ENCODE measurements at regions not wholly inside any gene's neighbourhood (a gene's known extent, or its start where the extent isn't known, plus 50 kb on each side); places are given as distances from the start of the nearest gene placed in this dataset.

DNA sequence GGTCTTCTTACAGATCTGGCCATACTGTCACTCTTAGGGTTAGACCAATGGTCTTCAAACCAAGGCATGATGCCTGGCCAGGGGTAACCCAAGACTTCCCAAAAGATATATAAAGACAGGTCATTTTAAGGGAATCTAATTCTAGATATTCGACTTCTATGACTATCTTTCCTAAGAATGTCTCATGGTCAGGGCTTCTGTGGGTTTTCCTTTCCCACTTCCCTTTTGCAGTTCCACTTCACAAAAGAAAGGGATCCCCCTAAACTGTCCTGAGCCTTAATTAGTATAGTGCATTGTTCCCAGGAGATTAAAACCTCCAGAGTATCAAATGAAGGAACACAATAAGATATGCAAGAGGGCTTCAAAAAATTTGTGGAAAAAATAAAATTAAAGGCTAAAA lies 223.6 kb upstream of the SIX2 start:
- H3K4me1 Mint-ChIP-seq = peaks cover 3% of the 10 kb centered on the region
- H3K27ac Mint-ChIP-seq = no peak overlapping the region
- no peak overlapping the region for H3K4me3 Mint-ChIP-seq
- peaks cover 7% of the 10 kb centered on the region for H3K27me3 Mint-ChIP-seq
- no peaks in the 10 kb centered on the region for H3K36me3 Mint-ChIP-seq (ENCODE audit: low read depth)
- H3K9me3 Mint-ChIP-seq = peaks cover 3% of the 10 kb centered on the region
- DNase-seq (no peak), ATAC-seq (no peak)

DNA sequence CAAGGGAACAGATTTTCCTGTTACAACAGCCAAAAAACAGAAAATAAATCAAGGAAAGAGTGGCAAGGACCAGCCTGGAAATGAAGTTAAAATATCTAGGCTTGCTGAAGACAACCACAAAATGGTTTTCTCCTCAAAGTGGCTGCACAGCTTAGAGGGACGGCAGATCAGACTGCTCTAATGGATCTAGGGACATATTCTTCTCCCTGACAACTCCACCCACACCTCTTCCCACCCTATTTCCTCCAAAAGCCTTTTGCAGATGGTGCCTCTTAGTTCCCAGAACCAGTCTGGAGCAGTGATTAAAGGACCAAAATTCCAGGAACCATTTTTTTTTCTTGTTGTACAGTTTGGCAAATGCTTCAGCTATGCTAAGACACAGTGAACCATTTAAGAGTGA lies 220.2 kb upstream of the SIX2 start:
- no peaks in the 10 kb centered on the region for H3K4me1 Mint-ChIP-seq
- DNase-seq (no peak), ATAC-seq (no peak)
- peaks cover 9% of the 10 kb centered on the region for H3K27me3 Mint-ChIP-seq
- H3K4me3 Mint-ChIP-seq = no peak overlapping the region
- H3K36me3 Mint-ChIP-seq (ENCODE audit: low read depth) = no peaks in the 10 kb centered on the region
- no peak overlapping the region for H3K27ac Mint-ChIP-seq
- H3K9me3 Mint-ChIP-seq = peaks cover 5% of the 10 kb centered on the region

DNA sequence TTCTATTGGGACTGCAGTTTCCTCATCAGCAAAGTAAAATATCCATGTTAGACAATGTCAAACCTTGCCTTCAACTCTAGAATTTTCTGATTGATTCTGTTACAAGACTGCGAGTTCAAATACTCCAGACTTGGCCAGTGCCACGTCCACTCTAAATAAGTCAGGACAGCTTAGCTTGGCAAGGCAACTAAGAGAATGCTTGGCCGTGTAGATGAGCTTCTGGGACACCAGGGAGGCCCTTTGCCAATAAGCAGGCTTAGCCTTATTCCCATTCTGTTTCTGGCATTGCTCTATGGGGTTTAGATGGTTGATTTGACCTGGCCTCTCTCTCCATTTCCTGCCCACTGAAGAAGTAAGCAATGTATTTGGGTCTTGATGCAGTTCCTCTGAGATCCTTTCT lies 218.1 kb upstream of the SIX2 start:
- Mint-ChIP-seq H3K4me1 (peaks cover 3% of the 10 kb centered on the region), H3K27ac (no peak overlapping the region), H3K4me3 (no peak overlapping the region), H3K27me3 (peaks cover 9% of the 10 kb centered on the region), H3K36me3 (ENCODE audit: low read depth) (no peaks in the 10 kb centered on the region), H3K9me3 (peaks cover 5% of the 10 kb centered on the region)
- ATAC-seq (no peak), DNase-seq (no peak)

DNA sequence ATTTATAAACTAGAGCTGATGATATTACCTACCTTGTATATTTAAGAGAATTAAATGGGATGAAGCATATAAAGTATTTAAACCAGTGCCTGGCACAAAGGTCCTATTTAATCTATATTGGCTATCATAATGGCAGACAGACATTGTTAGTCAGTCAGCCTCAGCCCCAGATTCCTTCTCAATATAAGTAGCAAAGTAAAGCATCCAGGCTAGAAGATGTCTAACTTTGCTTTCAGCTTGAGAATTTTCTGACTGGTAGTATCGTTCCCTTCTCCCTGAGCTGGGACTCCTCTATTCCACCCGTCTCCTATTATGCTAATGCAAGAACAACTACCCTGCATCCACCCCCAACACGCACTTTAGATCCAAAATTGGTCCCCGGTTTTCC lies 215.7 kb upstream of the SIX2 start:
- no peak overlapping the region for H3K27ac Mint-ChIP-seq
- no peak for DNase-seq
- H3K4me1 Mint-ChIP-seq = peaks cover 3% of the 10 kb centered on the region
- ATAC-seq = no peak
- no peak overlapping the region for H3K4me3 Mint-ChIP-seq
- no peaks in the 10 kb centered on the region for H3K36me3 Mint-ChIP-seq (ENCODE audit: low read depth)
- peaks cover 5% of the 10 kb centered on the region for H3K9me3 Mint-ChIP-seq
- H3K27me3 Mint-ChIP-seq = peaks cover 14% of the 10 kb centered on the region

DNA sequence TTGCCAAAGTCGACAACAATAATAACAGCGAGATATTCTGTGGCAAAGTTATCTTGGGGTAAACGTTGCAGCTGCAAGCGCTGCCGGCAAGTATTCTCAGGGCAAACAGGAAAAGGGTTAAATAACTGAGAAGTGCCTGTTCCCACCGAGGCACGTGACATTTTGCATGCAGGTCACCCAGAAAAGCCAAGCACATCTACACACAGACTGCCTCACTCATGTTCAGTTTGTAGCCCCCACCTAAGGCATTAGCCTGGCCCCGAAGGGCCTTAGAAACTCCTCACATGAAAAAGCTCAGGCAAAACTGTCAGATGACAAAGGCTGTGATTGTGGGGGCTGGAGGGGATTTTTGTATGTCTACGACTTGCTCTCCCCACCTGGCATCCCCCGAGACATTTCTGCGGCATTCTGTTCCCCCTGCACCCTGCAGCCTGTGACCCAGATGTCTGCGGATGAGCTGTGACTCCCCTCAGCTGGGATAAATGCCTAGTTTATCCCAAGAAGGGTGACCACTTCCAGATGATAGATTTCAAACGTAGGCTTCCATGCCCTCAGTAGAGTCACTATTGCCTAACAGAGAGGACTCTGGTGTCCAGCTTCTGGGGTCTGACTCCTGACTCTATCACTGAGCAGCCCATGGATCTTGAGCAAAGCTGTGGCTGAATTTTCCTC lies 215.2 kb upstream of the SIX2 start:
- Mint-ChIP-seq H3K36me3 (ENCODE audit: low read depth) (no peaks in the 10 kb centered on the region), H3K4me3 (no peak overlapping the region), H3K27me3 (peaks cover 14% of the 10 kb centered on the region), H3K9me3 (peaks cover 5% of the 10 kb centered on the region), H3K4me1 (peaks cover 3% of the 10 kb centered on the region), H3K27ac (no peak overlapping the region)
- ATAC-seq (no peak), DNase-seq (no peak)

DNA sequence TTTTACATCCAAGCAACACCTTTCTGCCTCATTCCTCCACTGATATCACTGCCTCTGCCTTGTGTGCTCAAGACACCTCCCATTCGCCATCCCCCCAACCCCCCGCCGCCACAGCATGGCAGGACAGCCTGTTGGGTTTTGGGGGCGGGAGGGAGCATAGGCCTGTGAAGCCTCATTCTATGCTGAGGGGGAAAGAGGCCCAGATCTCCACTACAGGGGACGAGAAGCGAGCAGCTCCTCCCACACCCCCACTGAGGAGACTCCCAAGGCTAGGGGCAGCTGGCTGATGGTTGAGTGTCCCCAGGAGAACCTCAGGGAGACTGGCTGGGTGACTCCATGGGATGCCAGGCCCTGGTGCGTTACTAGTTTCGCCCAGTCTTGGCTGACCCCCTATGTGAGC lies 214.3 kb upstream of the SIX2 start:
- H3K4me1 Mint-ChIP-seq = peaks cover 3% of the 10 kb centered on the region

DNA sequence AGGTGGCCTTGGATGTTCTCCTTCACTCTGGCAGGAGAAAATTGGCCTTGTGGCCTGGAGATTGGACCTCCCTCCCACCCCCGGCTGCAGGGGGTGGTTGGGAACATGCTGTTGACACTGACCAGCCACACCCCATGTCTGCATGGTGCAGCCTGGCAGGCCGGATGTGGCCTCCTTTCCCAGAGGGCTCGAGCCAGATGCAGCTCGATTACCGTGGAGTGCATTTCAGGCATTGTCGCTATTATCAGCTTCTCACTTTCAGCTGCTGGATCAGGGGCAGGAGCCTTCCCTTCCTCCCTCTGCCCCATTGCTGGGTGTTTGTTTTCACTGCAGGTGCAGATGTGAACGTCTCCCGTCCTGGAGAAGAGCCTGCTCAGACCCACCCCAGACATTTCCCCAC lies 211.0 kb upstream of the SIX2 start:
- no peak overlapping the region for H3K4me3 Mint-ChIP-seq
- ATAC-seq = no peak

More for the DNA sequence above, 214.3 kb upstream of the SIX2 start:
- H3K4me3 Mint-ChIP-seq = no peak overlapping the region
- peaks cover 5% of the 10 kb centered on the region for H3K9me3 Mint-ChIP-seq
- H3K36me3 Mint-ChIP-seq (ENCODE audit: low read depth) = no peaks in the 10 kb centered on the region
- ATAC-seq (no peak), DNase-seq (no peak)
- no peak overlapping the region for H3K27ac Mint-ChIP-seq
- H3K27me3 Mint-ChIP-seq = peaks cover 14% of the 10 kb centered on the region

DNA sequence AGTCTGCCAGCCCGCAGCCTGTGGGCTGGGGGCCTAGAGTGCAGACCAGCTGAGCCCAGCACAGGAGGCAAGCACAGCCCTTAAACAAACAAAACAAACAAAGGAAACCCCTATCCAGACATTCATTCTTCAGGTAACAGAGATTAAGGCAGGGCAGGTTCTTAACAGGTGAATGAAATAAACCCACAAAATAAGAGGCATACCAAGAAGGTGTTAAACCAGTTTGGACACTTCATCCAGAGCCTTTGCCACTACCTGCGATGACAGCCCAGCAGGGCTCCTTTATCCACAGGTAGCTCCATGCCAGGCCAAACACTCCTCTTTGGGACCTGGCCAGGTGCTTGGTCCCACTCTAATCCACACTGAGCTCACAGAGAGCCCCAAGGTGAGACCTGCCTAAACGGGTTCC lies 209.7 kb upstream of the SIX2 start:
- ATAC-seq (no peak), DNase-seq (no peak)
- no peaks in the 10 kb centered on the region for H3K4me1 Mint-ChIP-seq
- H3K27ac Mint-ChIP-seq = no peak overlapping the region
- H3K4me3 Mint-ChIP-seq = no peak overlapping the region
- no peaks in the 10 kb centered on the region for H3K9me3 Mint-ChIP-seq
- H3K27me3 Mint-ChIP-seq = peaks cover 15% of the 10 kb centered on the region
- H3K36me3 Mint-ChIP-seq (ENCODE audit: low read depth) = no peaks in the 10 kb centered on the region

More for the DNA sequence above, 211.0 kb upstream of the SIX2 start:
- DNase-seq = no peak
- no peaks in the 10 kb centered on the region for H3K9me3 Mint-ChIP-seq
- peaks cover 3% of the 10 kb centered on the region for H3K4me1 Mint-ChIP-seq
- peaks cover 17% of the 10 kb centered on the region for H3K27me3 Mint-ChIP-seq
- H3K36me3 Mint-ChIP-seq (ENCODE audit: low read depth) = no peaks in the 10 kb centered on the region
- no peak overlapping the region for H3K27ac Mint-ChIP-seq

DNA sequence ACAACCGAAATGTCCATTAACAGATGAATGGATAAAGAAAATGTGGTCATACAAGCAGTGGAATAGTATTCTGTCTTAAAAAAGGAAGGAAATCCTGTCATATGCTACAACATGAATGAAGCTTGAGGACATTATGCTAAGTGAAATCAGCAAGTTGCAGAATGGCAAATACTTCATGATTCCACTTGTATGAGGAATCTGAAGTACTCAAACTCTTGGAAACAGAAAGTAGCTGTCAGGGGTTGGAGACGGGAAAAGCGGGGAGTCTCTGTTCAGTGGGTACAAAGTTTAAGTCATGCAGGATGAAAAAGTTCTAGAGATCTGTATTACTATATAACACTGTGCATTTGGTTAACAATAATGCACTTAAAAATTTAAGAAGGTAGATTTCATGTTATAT lies 209.0 kb upstream of the SIX2 start:
- H3K9me3 Mint-ChIP-seq = no peaks in the 10 kb centered on the region
- H3K4me1 Mint-ChIP-seq = no peaks in the 10 kb centered on the region
- no peak overlapping the region for H3K27ac Mint-ChIP-seq
- H3K36me3 Mint-ChIP-seq (ENCODE audit: low read depth) = no peaks in the 10 kb centered on the region
- no peak for DNase-seq
- no peak overlapping the region for H3K4me3 Mint-ChIP-seq
- no peak for ATAC-seq
- H3K27me3 Mint-ChIP-seq = peaks cover 13% of the 10 kb centered on the region

DNA sequence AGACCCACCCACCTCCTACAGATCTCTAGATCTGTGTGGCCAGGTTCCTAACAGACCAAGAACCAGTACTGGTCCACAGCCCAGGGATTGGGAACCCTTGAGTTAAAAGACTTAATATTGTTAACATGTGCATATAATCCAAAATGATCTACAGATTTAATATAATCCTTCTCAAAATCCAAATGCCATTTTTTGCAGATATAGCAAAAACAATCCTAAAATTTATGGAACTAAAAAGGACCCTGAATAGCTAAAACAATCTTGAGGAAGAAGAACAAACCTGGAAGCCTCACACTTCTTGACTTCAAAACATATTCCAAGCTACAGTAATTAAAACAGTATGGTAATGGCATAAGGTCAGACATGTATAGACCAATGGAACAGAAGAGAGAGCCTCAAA lies 206.9 kb upstream of the SIX2 start:
- no peak for ATAC-seq
- no peaks in the 10 kb centered on the region for H3K36me3 Mint-ChIP-seq (ENCODE audit: low read depth)
- H3K9me3 Mint-ChIP-seq = no peaks in the 10 kb centered on the region
- no peaks in the 10 kb centered on the region for H3K4me1 Mint-ChIP-seq
- no peak overlapping the region for H3K27ac Mint-ChIP-seq
- DNase-seq = no peak
- H3K4me3 Mint-ChIP-seq = no peak overlapping the region
- peaks cover 9% of the 10 kb centered on the region for H3K27me3 Mint-ChIP-seq

DNA sequence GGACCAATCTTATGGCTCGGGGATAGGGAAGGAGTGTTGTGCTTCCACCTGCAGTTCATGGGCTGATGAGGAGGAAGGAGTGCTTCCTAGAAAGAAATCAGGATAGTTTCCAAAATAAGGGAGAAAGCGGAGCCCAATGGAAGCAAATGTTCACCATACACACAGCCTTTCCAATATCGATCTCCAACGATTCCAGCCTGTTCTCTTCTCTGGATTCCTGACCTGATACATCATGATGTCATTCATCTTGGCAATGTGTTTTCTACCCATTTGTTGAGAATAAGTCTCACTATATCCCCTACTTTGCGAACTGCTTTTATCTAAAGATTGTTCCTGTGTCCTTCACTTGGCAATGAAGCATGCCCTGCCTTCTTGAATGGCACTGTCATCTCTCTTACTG lies 205.3 kb upstream of the SIX2 start:
- ATAC-seq (no peak), DNase-seq (no peak)
- Mint-ChIP-seq H3K9me3 (no peaks in the 10 kb centered on the region), H3K4me1 (no peaks in the 10 kb centered on the region), H3K4me3 (no peak overlapping the region), H3K27ac (no peak overlapping the region), H3K27me3 (peaks cover 3% of the 10 kb centered on the region), H3K36me3 (ENCODE audit: low read depth) (no peaks in the 10 kb centered on the region)

DNA sequence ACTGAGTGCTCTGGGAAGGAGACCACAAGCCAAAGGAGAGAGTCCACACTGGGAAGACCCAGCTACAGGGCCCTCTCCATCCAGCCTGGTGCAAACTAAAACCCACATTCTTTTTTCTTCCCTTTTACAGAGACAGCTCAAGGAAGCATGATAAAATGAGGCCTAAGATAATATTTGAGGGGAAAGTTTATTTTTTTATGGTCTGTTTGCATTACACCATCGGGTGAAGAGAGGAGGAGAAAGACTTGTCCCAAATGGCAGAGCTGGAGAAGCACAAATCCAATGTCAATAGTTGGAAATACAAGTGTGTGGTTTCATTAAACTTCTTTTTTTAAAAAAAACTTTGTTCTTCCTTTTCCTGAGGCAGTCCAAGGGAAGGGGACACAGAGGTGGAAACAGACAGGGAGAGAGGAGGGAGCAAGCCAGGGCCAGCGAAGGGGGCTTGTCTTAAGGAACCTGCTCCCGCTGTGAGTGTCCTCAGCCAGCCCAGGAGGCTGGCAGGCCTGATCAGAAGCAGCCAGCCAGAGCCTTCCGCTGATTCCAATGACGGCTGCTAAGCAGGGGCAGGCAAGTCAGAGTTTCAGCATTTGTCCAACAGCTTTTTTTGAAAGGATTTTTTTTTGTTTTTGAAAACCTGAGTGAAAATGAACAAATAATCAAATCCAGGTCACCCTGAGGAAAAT lies 203.8 kb upstream of the SIX2 start:
- DNase-seq = no peak
- ATAC-seq = no peak
- Mint-ChIP-seq H3K4me1 (no peaks in the 10 kb centered on the region), H3K27ac (no peak overlapping the region), H3K4me3 (no peak overlapping the region), H3K27me3 (peaks cover 3% of the 10 kb centered on the region), H3K9me3 (no peaks in the 10 kb centered on the region), H3K36me3 (ENCODE audit: low read depth) (no peaks in the 10 kb centered on the region)

DNA sequence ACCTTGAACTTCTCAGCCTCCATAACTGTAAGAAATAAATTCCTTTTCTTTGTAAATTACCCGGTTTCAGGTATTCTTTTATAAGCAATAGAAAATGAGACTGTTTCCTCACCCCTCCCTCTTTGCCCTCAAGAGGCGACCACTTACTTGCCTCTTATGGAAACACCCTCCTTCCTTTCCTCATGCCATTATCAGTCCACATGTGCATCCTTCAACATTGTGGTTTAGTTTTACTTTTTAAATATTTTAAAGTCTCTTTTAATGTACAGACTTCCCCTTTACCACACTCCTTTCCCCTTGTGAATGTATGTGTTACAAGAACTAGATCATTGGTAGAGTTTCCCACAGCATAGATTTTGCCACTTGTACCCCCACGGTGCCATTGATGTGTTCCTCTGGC lies 202.4 kb upstream of the SIX2 start:
- no peak overlapping the region for H3K27ac Mint-ChIP-seq
- H3K4me3 Mint-ChIP-seq = no peak overlapping the region
- H3K27me3 Mint-ChIP-seq = peaks cover 3% of the 10 kb centered on the region
- no peak for ATAC-seq
- H3K9me3 Mint-ChIP-seq = no peaks in the 10 kb centered on the region
- no peak for DNase-seq
- no peaks in the 10 kb centered on the region for H3K36me3 Mint-ChIP-seq (ENCODE audit: low read depth)
- H3K4me1 Mint-ChIP-seq = no peaks in the 10 kb centered on the region

DNA sequence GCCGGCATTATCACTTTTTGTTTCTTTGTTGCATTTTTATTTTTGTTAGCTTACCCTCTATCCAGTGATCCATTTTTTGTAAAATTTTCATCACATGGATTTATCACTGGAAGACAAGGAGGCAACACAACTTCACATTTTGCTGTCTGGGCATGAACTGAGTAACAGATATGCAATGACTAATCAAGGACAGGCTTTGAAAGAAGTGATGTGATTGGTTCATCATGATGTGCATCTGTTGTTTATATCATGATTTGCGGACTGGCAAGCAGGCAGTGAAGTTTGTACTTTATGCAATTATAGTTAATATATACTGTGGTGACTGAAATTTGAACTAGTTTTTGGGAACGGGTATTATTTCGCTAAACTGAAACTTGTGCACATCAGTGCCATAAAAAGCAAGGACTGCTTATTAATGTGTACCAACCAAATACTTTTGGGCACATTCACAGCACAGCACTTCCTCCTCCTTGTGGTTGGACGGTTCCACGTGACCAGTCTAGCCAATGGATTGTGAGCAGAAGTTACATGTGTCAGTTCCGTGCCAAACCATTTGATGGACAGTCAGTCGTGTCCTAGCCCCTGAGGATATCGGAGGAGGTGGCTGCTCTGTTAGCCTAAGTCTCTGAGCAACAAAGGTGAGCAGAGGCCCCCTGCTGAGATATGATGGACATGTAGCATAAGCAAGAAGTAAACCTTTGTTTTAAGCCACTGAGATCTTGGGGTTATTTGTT lies 201.4 kb upstream of the SIX2 start:
- no peak overlapping the region for H3K4me3 Mint-ChIP-seq
- ATAC-seq (no peak), DNase-seq (no peak)
- H3K4me1 Mint-ChIP-seq = no peaks in the 10 kb centered on the region
- no peaks in the 10 kb centered on the region for H3K36me3 Mint-ChIP-seq (ENCODE audit: low read depth)
- no peak overlapping the region for H3K27ac Mint-ChIP-seq
- H3K9me3 Mint-ChIP-seq = no peaks in the 10 kb centered on the region
- no peaks in the 10 kb centered on the region for H3K27me3 Mint-ChIP-seq

DNA sequence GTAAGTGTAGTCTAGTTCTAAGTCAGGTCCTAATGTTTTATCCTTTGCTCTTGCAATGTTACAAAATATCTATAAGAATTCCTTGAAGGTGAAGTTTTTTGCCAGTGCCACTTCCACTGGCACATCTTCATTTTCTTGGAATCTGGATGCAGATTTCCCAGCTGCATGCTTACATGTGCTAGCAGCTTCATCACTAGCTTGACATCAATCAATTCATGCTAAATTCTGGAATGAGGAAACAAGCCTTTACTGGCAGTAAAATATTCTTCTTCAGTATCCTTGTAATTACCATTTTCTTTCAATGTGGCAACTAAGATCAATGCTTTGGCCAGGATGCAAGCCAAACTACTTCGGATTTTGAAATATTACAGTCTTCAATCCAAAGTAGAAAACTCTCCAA lies 200.6 kb upstream of the SIX2 start:
- no peaks in the 10 kb centered on the region for H3K9me3 Mint-ChIP-seq

More for the DNA sequence above, 200.6 kb upstream of the SIX2 start:
- H3K36me3 Mint-ChIP-seq (ENCODE audit: low read depth) = no peaks in the 10 kb centered on the region
- H3K4me3 Mint-ChIP-seq = no peak overlapping the region
- no peak overlapping the region for H3K27ac Mint-ChIP-seq
- no peaks in the 10 kb centered on the region for H3K27me3 Mint-ChIP-seq
- ATAC-seq (no peak), DNase-seq (no peak)
- H3K4me1 Mint-ChIP-seq = no peaks in the 10 kb centered on the region

All from activated naive CD8-positive, alpha-beta T cell treated with anti-CD3 and anti-CD28 coated beads, Interleukin-2, amount 50 U/mL, for 24 hours (primary cell).